A673 (cell line): ENCODE measurements at regions not wholly inside any gene's neighbourhood (a gene's known extent, or its start where the extent isn't known, plus 50 kb on each side); places are given as distances from the start of the nearest gene placed in this dataset.
"Not testable (repeated sequence)": the region's sequence is repeated elsewhere in the genome, so short reads cannot be mapped to it uniquely, and the experiment has no call there.

Experiments
- BruUV-seq: library from RNA; stranded (reverse); fragments of 400-500 nt; replicated peaks from 2 replicates; lab custom pipeline; 2021; lab: Mats Ljungman, UMichigan
- CTCF ChIA-PET: fragments of 300-600 bp; sonication (Branson Sonifier 250); formaldehyde crosslinking; loops from one replicate; lab custom pipeline; 2022; ENCODE audit warnings: antibody characterized with exemption; lab: Charles Lee
- POLR2A ChIA-PET: fragments of 300-600 bp; sonication (Branson Sonifier 250); formaldehyde crosslinking; loops from one replicate; lab custom pipeline; 2022; ENCODE audit warnings: antibody characterized with exemption; ENCODE audit not compliant: low non-redundant PET; lab: Charles Lee
- DNase-seq: peaks from one replicate; pipeline ENCODE4 v3.0.0-alpha.2; 2015; ENCODE audit warnings: low spot score
- H3K27ac ChIP-seq: fragments of 200-600 bp; sonication (generic); 2 replicates; pipeline ENCODE4 v1.5.1; 2016; ENCODE audit warnings: mixed run types, low read depth, mild to moderate bottlenecking, mixed read lengths, antibody characterized with exemption, low read length; ENCODE audit not compliant: poor library complexity, severe bottlenecking
- H3K27me3 ChIP-seq: fragments of 200-600 bp; sonication (generic); replicated peaks from 2 replicates; pipeline ENCODE4 v1.6.1; 2017; ENCODE audit warnings: mixed run types, low read depth, mild to moderate bottlenecking, mixed read lengths, antibody characterized with exemption, low read length; ENCODE audit not compliant: insufficient read depth, poor library complexity
- H3K36me3 ChIP-seq: fragments of 200-600 bp; sonication (generic); 2 replicates; pipeline ENCODE4 v1.6.1; 2016; ENCODE audit warnings: mixed run types, mild to moderate bottlenecking, mixed read lengths, antibody characterized with exemption, low read length; ENCODE audit not compliant: insufficient read depth, poor library complexity, severe bottlenecking
- H3K4me1 ChIP-seq: fragments of 200-600 bp; sonication (generic); 2 replicates; pipeline ENCODE4 v1.6.1; 2017; ENCODE audit warnings: mixed run types, mild to moderate bottlenecking, mixed read lengths, antibody characterized with exemption, low read length; ENCODE audit not compliant: insufficient read depth, poor library complexity, severe bottlenecking
- H3K4me3 ChIP-seq: fragments of 200-600 bp; sonication (generic); 2 replicates; pipeline ENCODE4 v1.5.1; 2016; ENCODE audit warnings: low read depth, mixed run types, mild to moderate bottlenecking, mixed read lengths, low read length; ENCODE audit not compliant: poor library complexity, severe bottlenecking
- H3K9me3 ChIP-seq: fragments of 200-600 bp; sonication (generic); 2 replicates; pipeline ENCODE4 v1.6.1; 2016; ENCODE audit warnings: mixed run types, low read depth, mild to moderate bottlenecking, mixed read lengths, antibody characterized with exemption, low read length; ENCODE audit not compliant: poor library complexity, severe bottlenecking
- CTCF ChIP-seq: fragments of 300-800, 200-600 bp; sonication (generic); conservative IDR thresholded peaks from 2 replicates; pipeline ENCODE4 v1.5.1; 2017; ENCODE audit warnings: low read depth, mild to moderate bottlenecking, antibody characterized with exemption, low read length, moderate library complexity, mixed read lengths
- EZH2 ChIP-seq: fragments of 200-600 bp; sonication (generic); IDR thresholded peaks from 2 replicates; pipeline ENCODE4 v1.6.1; 2017; ENCODE audit warnings: borderline replicate concordance, low read depth, mild to moderate bottlenecking, mixed read lengths, antibody characterized with exemption, low read length; ENCODE audit not compliant: poor library complexity, severe bottlenecking
- intact Hi-C: fragments of 100-400 bp; cut with micrococcal nuclease; formaldehyde crosslinking; loops from one replicate; pipeline ENCODE4 v1.10.0; 2022; ENCODE audit not compliant: unreplicated experiment

- H3K9me3 ChIP-seq: no peaks in the 10 kb centered on the region
- POLR2A ChIA-PET: no interaction called here
- no peaks in the 10 kb centered on the region for H3K4me1 ChIP-seq
- intact Hi-C loops: no loop called here
- no peaks in the 10 kb centered on the region for H3K36me3 ChIP-seq
- H3K27ac ChIP-seq: no peak overlapping the region
- no peak overlapping the region for H3K4me3 ChIP-seq
- no peak for DNase-seq
- TF ChIP-seq EZH2 (no peak), CTCF (no peak)
- no peaks in the 10 kb centered on the region for H3K27me3 ChIP-seq
- CTCF ChIA-PET: no interaction called here
- BruUV-seq: no TSS peak
Observed at GRCh38 chrX:146064156-146064555, 246.5 kb downstream of the SLITRK2 start.

GRCh38 chrX:146090732-146091131 lies 273.1 kb downstream of the SLITRK2 start:
- H3K4me1 ChIP-seq: no peaks in the 10 kb centered on the region
- H3K27me3 ChIP-seq: no peaks in the 10 kb centered on the region
- TF ChIP-seq CTCF: no peak
- TF ChIP-seq EZH2: no peak
- H3K27ac ChIP-seq: no peak overlapping the region
- DNase-seq: no peak
- ChIA-PET CTCF (no interaction called here), POLR2A (no interaction called here)
- no TSS peak for BruUV-seq
- H3K9me3 ChIP-seq: peaks cover 9% of the 10 kb centered on the region
- H3K4me3 ChIP-seq: no peak overlapping the region
- intact Hi-C loops: no loop called here
- no peaks in the 10 kb centered on the region for H3K36me3 ChIP-seq

- CTCF ChIA-PET: no interaction called here
Observed at GRCh38 chrX:146109362-146109761, 291.7 kb downstream of the SLITRK2 start.

GRCh38 chrX:146119074-146119473 lies 301.4 kb downstream of the SLITRK2 start:
- H3K27me3 ChIP-seq, H3K27ac ChIP-seq, intact Hi-C loops, H3K4me1 ChIP-seq, DNase-seq, CTCF ChIA-PET, BruUV-seq, H3K4me3 ChIP-seq, POLR2A ChIA-PET, H3K36me3 ChIP-seq: not testable (repeated sequence)
- H3K9me3 ChIP-seq: peaks cover 12% of the 10 kb centered on the region

More at GRCh38 chrX:146109362-146109761, 291.7 kb downstream of the SLITRK2 start:
- H3K27ac ChIP-seq: no peak overlapping the region
- no peaks in the 10 kb centered on the region for H3K27me3 ChIP-seq
- no peak overlapping the region for H3K4me3 ChIP-seq
- no peak for DNase-seq
- peaks cover 9% of the 10 kb centered on the region for H3K9me3 ChIP-seq
- H3K36me3 ChIP-seq: no peaks in the 10 kb centered on the region
- H3K4me1 ChIP-seq: no peaks in the 10 kb centered on the region
- TF ChIP-seq EZH2 (no peak), CTCF (no peak)
- POLR2A ChIA-PET: no interaction called here
- no TSS peak for BruUV-seq
- intact Hi-C loops: no loop called here
